ENCODE measurements at regions not wholly inside any gene's neighbourhood (a gene's known extent, or its start where the extent isn't known, plus 50 kb on each side); places are given as distances from the start of the nearest gene placed in this dataset.
A peak's percentile ranks its signal among the peaks of the same experiment; 100 is the strongest.
"Not testable (repeated sequence)": the region's sequence is repeated elsewhere in the genome, so short reads cannot be mapped to it uniquely, and the experiment has no call there.

GRCh38 chr12:114032801-114033200 is 66.7 kb upstream of the RBM19 start:
- Histone ChIP-seq H3K9ac (ENCODE audit: low read length) (no peak overlapping the region), H3K56ac (ENCODE audit: low read length) (no peak overlapping the region), H3K4me1 (ENCODE audit: control insufficient read depth, low read depth, low read length) (no peaks in the 10 kb centered on the region), H3K4me3 (ENCODE audit: low read length) (no peak overlapping the region), H3K27me3 (ENCODE audit: insufficient read depth, low read length, poor library complexity) (no peaks in the 10 kb centered on the region), H4K5ac (ENCODE audit: low read length) (no peak overlapping the region), H3K4me2 (ENCODE audit: low read length) (no peak overlapping the region), H2AK5ac (ENCODE audit: low read length) (no peak overlapping the region), H3K79me1 (ENCODE audit: low read length) (no peaks in the 10 kb centered on the region), H3K36me3 (ENCODE audit: control insufficient read depth, insufficient read depth, low read length) (no peaks in the 10 kb centered on the region), H3K18ac (ENCODE audit: low read length) (no peak overlapping the region), H3K27ac (ENCODE audit: low read depth, low read length) (no peak overlapping the region), H4K8ac (ENCODE audit: low read depth, low read length) (no peak overlapping the region), H3K23ac (ENCODE audit: low read length) (no peak overlapping the region), H3K79me2 (ENCODE audit: control insufficient read depth, insufficient read depth, low read length) (no peaks in the 10 kb centered on the region), H2BK5ac (ENCODE audit: low read length) (no peak overlapping the region), H2BK15ac (replicated peaks; ENCODE audit: low read depth) (no peak overlapping the region), H2BK120ac (ENCODE audit: low read depth, low read length) (no peak overlapping the region), H3K4ac (ENCODE audit: low read depth, low read length) (no peak overlapping the region)
- no peak for DNase-seq
- WGBS (ENCODE audit: extremely low coverage, insufficient coverage, low lambda C conversion rate) = no CpG with 5 or more reads among the region's 3 CpGs

GRCh38 chr12:114030451-114030850 is 64.3 kb upstream of the RBM19 start:
- Histone ChIP-seq H3K4ac (ENCODE audit: low read depth, low read length) (no peak overlapping the region), H3K4me1 (ENCODE audit: control insufficient read depth, low read depth, low read length) (no peaks in the 10 kb centered on the region), H3K18ac (ENCODE audit: low read length) (no peak overlapping the region), H2BK15ac (replicated peaks; ENCODE audit: low read depth) (no peak overlapping the region), H3K56ac (ENCODE audit: low read length) (no peak overlapping the region), H3K23ac (ENCODE audit: low read length) (no peak overlapping the region), H4K5ac (ENCODE audit: low read length) (no peak overlapping the region), H4K8ac (ENCODE audit: low read depth, low read length) (no peak overlapping the region), H2BK5ac (ENCODE audit: low read length) (no peak overlapping the region), H3K4me3 (ENCODE audit: low read length) (no peak overlapping the region), H3K27me3 (ENCODE audit: insufficient read depth, low read length, poor library complexity) (no peaks in the 10 kb centered on the region), H2BK120ac (ENCODE audit: low read depth, low read length) (no peak overlapping the region), H3K9ac (ENCODE audit: low read length) (no peak overlapping the region), H2AK5ac (ENCODE audit: low read length) (no peak overlapping the region), H3K27ac (ENCODE audit: low read depth, low read length) (no peak overlapping the region), H3K79me2 (ENCODE audit: control insufficient read depth, insufficient read depth, low read length) (no peaks in the 10 kb centered on the region), H3K79me1 (ENCODE audit: low read length) (no peaks in the 10 kb centered on the region), H3K36me3 (ENCODE audit: control insufficient read depth, insufficient read depth, low read length) (no peaks in the 10 kb centered on the region), H3K4me2 (ENCODE audit: low read length) (no peak overlapping the region)
- no CpG with 5 or more reads among the region's 4 CpGs for WGBS (ENCODE audit: extremely low coverage, insufficient coverage, low lambda C conversion rate)
- DNase-seq = no peak

GRCh38 chr12:114026805-114027204 is 60.7 kb upstream of the RBM19 start:
- no peak overlapping the region for H2AK5ac ChIP-seq (ENCODE audit: low read length)
- no peak overlapping the region for H2BK5ac ChIP-seq (ENCODE audit: low read length)
- no peak for DNase-seq
- H3K9ac ChIP-seq (ENCODE audit: low read length) = no peak overlapping the region
- no peak overlapping the region for H3K4me2 ChIP-seq (ENCODE audit: low read length)
- H3K18ac ChIP-seq (ENCODE audit: low read length) = no peak overlapping the region
- no peak overlapping the region for H3K4me3 ChIP-seq (ENCODE audit: low read length)
- no peak overlapping the region for H2BK15ac ChIP-seq (replicated peaks; ENCODE audit: low read depth)
- H3K27me3 ChIP-seq (ENCODE audit: insufficient read depth, low read length, poor library complexity) = no peaks in the 10 kb centered on the region
- H3K27ac ChIP-seq (ENCODE audit: low read depth, low read length) = no peak overlapping the region
- no peaks in the 10 kb centered on the region for H3K79me1 ChIP-seq (ENCODE audit: low read length)
- H3K4me1 ChIP-seq (ENCODE audit: control insufficient read depth, low read depth, low read length) = peaks cover 3% of the 10 kb centered on the region
- H3K79me2 ChIP-seq (ENCODE audit: control insufficient read depth, insufficient read depth, low read length) = no peaks in the 10 kb centered on the region
- no peak overlapping the region for H3K56ac ChIP-seq (ENCODE audit: low read length)
- no peaks in the 10 kb centered on the region for H3K36me3 ChIP-seq (ENCODE audit: control insufficient read depth, insufficient read depth, low read length)
- no CpG with 5 or more reads among the region's 4 CpGs for WGBS (ENCODE audit: extremely low coverage, insufficient coverage, low lambda C conversion rate)
- H3K4ac ChIP-seq (ENCODE audit: low read depth, low read length) = no peak overlapping the region
- no peak overlapping the region for H4K5ac ChIP-seq (ENCODE audit: low read length)
- H2BK120ac ChIP-seq (ENCODE audit: low read depth, low read length) = no peak overlapping the region
- H3K23ac ChIP-seq (ENCODE audit: low read length) = no peak overlapping the region
- H4K8ac ChIP-seq (ENCODE audit: low read depth, low read length) = no peak overlapping the region

GRCh38 chr12:114025935-114026334 is 59.8 kb upstream of the RBM19 start:
- Histone ChIP-seq H3K36me3 (ENCODE audit: control insufficient read depth, insufficient read depth, low read length) (no peaks in the 10 kb centered on the region), H3K27ac (ENCODE audit: low read depth, low read length) (no peak overlapping the region), H3K79me1 (ENCODE audit: low read length) (no peaks in the 10 kb centered on the region), H4K5ac (ENCODE audit: low read length) (no peak overlapping the region), H3K4me1 (ENCODE audit: control insufficient read depth, low read depth, low read length) (peaks cover 3% of the 10 kb centered on the region), H3K79me2 (ENCODE audit: control insufficient read depth, insufficient read depth, low read length) (no peaks in the 10 kb centered on the region), H2AK5ac (ENCODE audit: low read length) (no peak overlapping the region), H3K27me3 (ENCODE audit: insufficient read depth, low read length, poor library complexity) (no peaks in the 10 kb centered on the region), H3K4me3 (ENCODE audit: low read length) (no peak overlapping the region), H3K18ac (ENCODE audit: low read length) (no peak overlapping the region), H3K4ac (ENCODE audit: low read depth, low read length) (no peak overlapping the region), H2BK120ac (ENCODE audit: low read depth, low read length) (no peak overlapping the region), H3K56ac (ENCODE audit: low read length) (no peak overlapping the region), H3K23ac (ENCODE audit: low read length) (no peak overlapping the region), H2BK15ac (replicated peaks; ENCODE audit: low read depth) (no peak overlapping the region), H4K8ac (ENCODE audit: low read depth, low read length) (no peak overlapping the region), H3K4me2 (ENCODE audit: low read length) (no peak overlapping the region), H3K9ac (ENCODE audit: low read length) (no peak overlapping the region), H2BK5ac (ENCODE audit: low read length) (no peak overlapping the region)
- DNase-seq = no peak
- WGBS (ENCODE audit: extremely low coverage, insufficient coverage, low lambda C conversion rate) = no CpG with 5 or more reads among the region's 3 CpGs

- not testable (repeated sequence) for H2AK5ac ChIP-seq (ENCODE audit: low read length); H3K4ac ChIP-seq (ENCODE audit: low read depth, low read length); H3K79me2 ChIP-seq (ENCODE audit: control insufficient read depth, insufficient read depth, low read length); H3K79me1 ChIP-seq (ENCODE audit: low read length); H4K8ac ChIP-seq (ENCODE audit: low read depth, low read length); H2BK120ac ChIP-seq (ENCODE audit: low read depth, low read length); H3K36me3 ChIP-seq (ENCODE audit: control insufficient read depth, insufficient read depth, low read length); H3K9ac ChIP-seq (ENCODE audit: low read length); H3K56ac ChIP-seq (ENCODE audit: low read length); H2BK5ac ChIP-seq (ENCODE audit: low read length); H3K27me3 ChIP-seq (ENCODE audit: insufficient read depth, low read length, poor library complexity); H4K5ac ChIP-seq (ENCODE audit: low read length); H3K4me2 ChIP-seq (ENCODE audit: low read length); H3K23ac ChIP-seq (ENCODE audit: low read length); H3K4me3 ChIP-seq (ENCODE audit: low read length); H2BK15ac ChIP-seq (replicated peaks; ENCODE audit: low read depth); H3K27ac ChIP-seq (ENCODE audit: low read depth, low read length); H3K4me1 ChIP-seq (ENCODE audit: control insufficient read depth, low read depth, low read length)
- DNase-seq = peak; percentile 67
- H3K18ac ChIP-seq (ENCODE audit: low read length) = peak overlapping the region; percentile 42
- WGBS (ENCODE audit: extremely low coverage, insufficient coverage, low lambda C conversion rate) = no CpG with 5 or more reads among the region's 5 CpGs
These were observed 56.0 kb upstream of the RBM19 start for GRCh38 chr12:114022081-114022480.

- WGBS (ENCODE audit: extremely low coverage, insufficient coverage, low lambda C conversion rate) = no CpG with 5 or more reads among the region's 1 CpG
- Histone ChIP-seq H2BK120ac (ENCODE audit: low read depth, low read length) (no peak overlapping the region), H4K5ac (ENCODE audit: low read length) (no peak overlapping the region), H2BK15ac (replicated peaks; ENCODE audit: low read depth) (no peak overlapping the region), H3K18ac (ENCODE audit: low read length) (no peak overlapping the region), H3K36me3 (ENCODE audit: control insufficient read depth, insufficient read depth, low read length) (no peaks in the 10 kb centered on the region), H3K23ac (ENCODE audit: low read length) (no peak overlapping the region), H3K4me1 (ENCODE audit: control insufficient read depth, low read depth, low read length) (peaks cover 3% of the 10 kb centered on the region), H3K79me1 (ENCODE audit: low read length) (no peaks in the 10 kb centered on the region), H2BK5ac (ENCODE audit: low read length) (no peak overlapping the region), H3K27me3 (ENCODE audit: insufficient read depth, low read length, poor library complexity) (no peaks in the 10 kb centered on the region), H2AK5ac (ENCODE audit: low read length) (no peak overlapping the region), H3K4me2 (ENCODE audit: low read length) (no peak overlapping the region), H3K4me3 (ENCODE audit: low read length) (no peak overlapping the region), H3K79me2 (ENCODE audit: control insufficient read depth, insufficient read depth, low read length) (no peaks in the 10 kb centered on the region), H3K4ac (ENCODE audit: low read depth, low read length) (no peak overlapping the region), H3K56ac (ENCODE audit: low read length) (no peak overlapping the region), H4K8ac (ENCODE audit: low read depth, low read length) (no peak overlapping the region), H3K9ac (ENCODE audit: low read length) (no peak overlapping the region), H3K27ac (ENCODE audit: low read depth, low read length) (no peak overlapping the region)
- DNase-seq = no peak
These were observed 52.5 kb upstream of the RBM19 start for GRCh38 chr12:114018669-114019068.
